Astrocyte (in vitro differentiated cells and primary cell): ENCODE measurements at regions not wholly inside any gene's neighbourhood (a gene's known extent, or its start where the extent isn't known, plus 50 kb on each side); places are given as distances from the start of the nearest gene placed in this dataset.

Experiments
- DNase-seq: peaks from one replicate; pipeline ENCODE4 v3.0.0-alpha.2; 2010; ENCODE audit warnings: low read depth
- FAIRE-seq: peaks from 2 replicates; lab custom pipeline; 2011; peaks lifted over from hg19 to GRCh38; lab: Jason Lieb, UNC
- H2AFZ ChIP-seq: 2 replicates; pipeline ENCODE4 v1.6.0; 2012; ENCODE audit warnings: low read depth, low read length, inconsistent platforms
- H3K27ac ChIP-seq: 2 replicates; pipeline ENCODE4 v1.5.1; 2011; ENCODE audit warnings: low read depth, low read length, inconsistent platforms
- H3K27me3 ChIP-seq: 2 replicates; pipeline ENCODE4 v1.6.0; 2011; ENCODE audit warnings: low read length, inconsistent platforms; ENCODE audit not compliant: insufficient read depth
- H3K36me3 ChIP-seq: 2 replicates; pipeline ENCODE4 v1.5.1; 2011; ENCODE audit warnings: low read length, inconsistent platforms; ENCODE audit not compliant: insufficient read depth
- H3K4me1 ChIP-seq: 2 replicates; pipeline ENCODE4 v1.5.1; 2011; ENCODE audit warnings: low read length, inconsistent platforms; ENCODE audit not compliant: insufficient read depth
- H3K4me2 ChIP-seq: 2 replicates; pipeline ENCODE4 v1.6.0; 2012; ENCODE audit warnings: low read length, inconsistent platforms
- H3K4me3 ChIP-seq: 2 replicates; pipeline ENCODE4 v1.5.1; 2011; ENCODE audit warnings: low read depth, mild to moderate bottlenecking, low read length, inconsistent platforms; ENCODE audit not compliant: insufficient read depth
- H3K79me2 ChIP-seq: 2 replicates; pipeline ENCODE4 v1.6.0; 2012; ENCODE audit warnings: mild to moderate bottlenecking, low read length, inconsistent platforms; ENCODE audit not compliant: insufficient read depth
- H3K9ac ChIP-seq: 2 replicates; pipeline ENCODE4 v1.6.0; 2012; ENCODE audit warnings: mild to moderate bottlenecking, low read length, inconsistent platforms
- H3K9me3 ChIP-seq: 2 replicates; pipeline ENCODE4 v1.5.1; 2012; ENCODE audit warnings: low read depth, mild to moderate bottlenecking, low read length, inconsistent platforms; ENCODE audit not compliant: insufficient read depth
- H4K20me1 ChIP-seq: 2 replicates; pipeline ENCODE4 v1.6.0; 2012; ENCODE audit warnings: low read length, inconsistent platforms; ENCODE audit not compliant: insufficient read depth
- H3K27ac Mint-ChIP-seq: one replicate; pipeline ENCODE4 v1.8.0; 2021; ENCODE audit warnings: mild to moderate bottlenecking, mixed read lengths; ENCODE audit not compliant: unreplicated experiment
- H3K27me3 Mint-ChIP-seq: one replicate; pipeline ENCODE4 v1.8.0; 2021; ENCODE audit warnings: low read depth, mixed read lengths; ENCODE audit not compliant: unreplicated experiment
- H3K36me3 Mint-ChIP-seq: one replicate; pipeline ENCODE4 v1.8.0; 2021; ENCODE audit warnings: low read depth, mixed read lengths; ENCODE audit not compliant: unreplicated experiment
- H3K4me1 Mint-ChIP-seq: one replicate; pipeline ENCODE4 v1.8.0; 2021; ENCODE audit warnings: low read depth, mixed read lengths; ENCODE audit not compliant: unreplicated experiment
- H3K4me3 Mint-ChIP-seq: one replicate; pipeline ENCODE4 v1.8.0; 2021; ENCODE audit warnings: mild to moderate bottlenecking, moderate library complexity, mixed read lengths; ENCODE audit not compliant: unreplicated experiment
- H3K9me3 Mint-ChIP-seq: one replicate; pipeline ENCODE4 v1.8.0; 2021; ENCODE audit warnings: mild to moderate bottlenecking, mixed read lengths; ENCODE audit not compliant: unreplicated experiment
- CTCF ChIP-seq: IDR thresholded peaks from 2 replicates; pipeline ENCODE4 v1.5.1; 2011; ENCODE audit warnings: low read depth, mild to moderate bottlenecking, inconsistent platforms, low read length, moderate library complexity; ENCODE audit not compliant: insufficient read depth
- EZH2 ChIP-seq: IDR thresholded peaks from 2 replicates; pipeline ENCODE4 v1.6.1; 2012; ENCODE audit warnings: mild to moderate bottlenecking, low read length, inconsistent platforms; ENCODE audit not compliant: insufficient read depth

- Mint-ChIP-seq H3K27ac (no peak overlapping the region), H3K27me3 (peaks cover 21% of the 10 kb centered on the region)
These were observed 134.7 kb downstream of the KCNJ12 start for GRCh38 chr17:21510686-21511362.

GRCh38 chr17:21511363-21512195 is 135.4 kb downstream of the KCNJ12 start:
- Histone ChIP-seq H3K4me1 (peaks cover 6% of the 10 kb centered on the region), H3K9me3 (no peaks in the 10 kb centered on the region), H3K4me3 (peak overlapping the region; percentile 55), H3K9ac (peak overlapping the region; percentile 61), H4K20me1 (no peaks in the 10 kb centered on the region), H3K36me3 (no peaks in the 10 kb centered on the region), H2AFZ (peak overlapping the region; percentile 92), H3K79me2 (no peaks in the 10 kb centered on the region), H3K4me2 (peak overlapping the region; percentile 94), H3K27me3 (peaks cover 13% of the 10 kb centered on the region), H3K27ac (no peak overlapping the region)
- H3K36me3 Mint-ChIP-seq, result no peaks in the 10 kb centered on the region
- DNase-seq, result peak; percentile 61
- H3K27ac Mint-ChIP-seq, result no peak overlapping the region
- H3K4me3 Mint-ChIP-seq, result peak overlapping the region; percentile 77
- no peaks in the 10 kb centered on the region for H3K4me1 Mint-ChIP-seq
- peaks cover 2% of the 10 kb centered on the region for H3K9me3 Mint-ChIP-seq
- FAIRE-seq, result no peak
- TF ChIP-seq EZH2 (no peak), CTCF (peak; percentile 57)
- H3K27me3 Mint-ChIP-seq, result peaks cover 21% of the 10 kb centered on the region

More at GRCh38 chr17:21510686-21511362, 134.7 kb downstream of the KCNJ12 start:
- no peaks in the 10 kb centered on the region for H3K4me1 Mint-ChIP-seq
- peak overlapping the region; percentile 55 for H3K4me3 ChIP-seq
- peak overlapping the region; percentile 77 for H3K4me3 Mint-ChIP-seq
- TF ChIP-seq CTCF, result no peak
- TF ChIP-seq EZH2, result no peak
- no peak overlapping the region for H3K27ac ChIP-seq
- H3K9me3 Mint-ChIP-seq, result peaks cover 2% of the 10 kb centered on the region
- H3K27me3 ChIP-seq, result peaks cover 13% of the 10 kb centered on the region
- DNase-seq (no peak), FAIRE-seq (no peak)
- peak overlapping the region; percentile 94 for H3K4me2 ChIP-seq
- no peaks in the 10 kb centered on the region for H3K79me2 ChIP-seq
- peak overlapping the region; percentile 67 for H2AFZ ChIP-seq
- peaks cover 6% of the 10 kb centered on the region for H3K4me1 ChIP-seq
- H3K9me3 ChIP-seq, result no peaks in the 10 kb centered on the region
- no peaks in the 10 kb centered on the region for H4K20me1 ChIP-seq
- no peaks in the 10 kb centered on the region for H3K36me3 ChIP-seq
- H3K9ac ChIP-seq, result peak overlapping the region; percentile 61
- no peaks in the 10 kb centered on the region for H3K36me3 Mint-ChIP-seq
